GM19193 (cell line): ENCODE measurements at regions not wholly inside any gene's neighbourhood (a gene's known extent, or its start where the extent isn't known, plus 50 kb on each side); places are given as distances from the start of the nearest gene placed in this dataset.

ENCODE experiments used
- POLR2A ChIP-seq: IDR thresholded peaks from 4 replicates; pipeline ENCODE4 v1.6.1; 2011; ENCODE audit not compliant: insufficient read depth, insufficient read length; ENCODE audit errors: extremely low read depth

GRCh38 chr2:128450211-128451024 is 131.8 kb upstream of the HS6ST1 start:
- TF ChIP-seq POLR2A: no peak

DNA sequence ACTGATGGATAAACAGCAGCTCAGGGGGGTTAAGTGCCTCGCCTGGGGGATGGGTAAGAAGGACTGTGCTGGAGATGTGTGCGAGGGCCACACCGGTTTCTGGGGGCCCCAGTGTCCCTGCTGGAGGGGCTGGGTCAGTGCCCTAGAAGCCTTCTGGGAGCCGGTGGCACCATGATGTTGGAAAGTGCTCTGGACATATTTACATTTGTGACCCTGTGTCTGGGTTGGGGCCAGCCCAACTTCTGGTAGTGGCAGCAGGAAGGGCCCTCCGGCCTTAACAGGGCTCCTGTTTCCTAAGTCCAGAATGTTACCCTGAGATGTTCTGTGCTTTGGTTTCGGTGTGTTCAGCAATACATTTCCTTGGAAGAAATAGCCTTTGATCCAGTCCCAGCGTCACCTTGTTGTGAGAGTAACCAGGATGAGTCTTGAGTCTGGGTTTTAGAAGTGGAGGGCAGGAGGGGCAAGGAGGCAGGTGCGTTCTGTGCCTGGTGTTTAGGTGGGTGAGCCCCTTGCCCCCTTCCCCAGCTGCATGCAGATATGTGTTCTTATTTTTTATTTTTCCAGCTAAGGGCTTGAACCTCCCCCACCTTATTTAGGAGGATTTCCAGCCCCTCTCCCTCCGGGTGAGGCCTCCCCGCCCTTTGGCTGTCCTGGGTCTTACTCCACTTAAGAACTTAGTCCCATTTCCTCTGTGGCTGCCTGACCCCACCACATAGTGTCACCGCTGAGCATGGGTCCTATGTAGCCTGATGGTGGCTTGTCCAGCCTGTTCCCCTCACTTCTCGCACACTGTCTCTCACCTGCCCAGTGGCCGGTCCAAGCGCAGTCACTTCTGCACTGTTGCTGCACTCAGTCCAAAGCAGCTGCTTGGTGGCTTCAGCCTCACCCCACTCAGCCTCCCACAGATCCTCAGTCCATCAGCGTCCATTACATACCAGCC is 132.7 kb upstream of the HS6ST1 start:
- no peak for TF ChIP-seq POLR2A

GRCh38 chr2:128452024-128452411 is 133.3 kb upstream of the HS6ST1 start:
- TF ChIP-seq POLR2A: no peak

DNA sequence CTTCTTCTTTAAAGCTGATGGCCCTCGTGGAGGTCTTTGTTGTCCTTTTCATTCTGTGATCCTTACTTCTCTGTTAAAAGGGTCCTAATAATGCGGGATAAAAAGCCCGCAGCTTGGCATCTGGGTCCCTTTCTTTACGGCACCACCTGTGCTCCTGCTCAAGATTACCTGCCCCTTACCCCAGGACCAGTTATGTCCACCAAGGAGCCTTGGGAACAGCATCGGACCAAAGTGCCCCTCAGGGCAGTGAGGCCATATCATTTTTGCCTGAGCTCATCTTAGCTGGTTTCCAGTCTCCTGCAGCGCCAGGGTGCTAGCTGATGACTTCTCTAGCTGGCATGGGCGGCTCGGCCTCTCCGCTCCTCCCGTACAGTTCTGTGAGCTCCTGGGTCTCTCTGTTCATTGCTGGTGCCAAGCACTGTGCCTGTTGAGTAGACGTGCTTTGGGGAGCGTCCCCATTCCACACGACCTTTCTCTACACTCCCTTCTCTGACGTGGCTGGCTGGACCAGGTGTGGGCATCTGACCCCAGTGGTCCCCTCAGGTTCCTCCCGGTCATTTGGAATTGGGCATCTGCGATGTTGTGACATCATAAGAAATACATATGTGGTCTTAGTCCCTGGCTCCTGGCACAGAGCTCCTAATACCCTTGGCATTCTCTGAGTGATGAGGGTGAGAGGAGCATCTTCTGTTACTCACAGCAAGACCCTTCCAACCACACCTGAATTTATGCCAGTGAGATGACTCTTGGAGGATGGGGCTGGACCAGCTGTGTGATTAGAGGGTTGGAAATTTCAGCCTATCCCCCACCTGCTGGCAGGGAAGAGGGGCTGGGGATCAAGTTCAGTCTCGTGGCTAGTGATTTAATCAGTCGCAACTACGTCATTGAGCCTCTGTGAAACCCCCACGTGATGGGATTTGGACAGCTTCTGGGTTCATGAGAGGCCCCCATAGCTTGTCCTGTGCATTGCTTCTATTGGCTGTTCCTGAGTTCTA is 134.2 kb upstream of the HS6ST1 start:
- TF ChIP-seq POLR2A: no peak

- no peak for TF ChIP-seq POLR2A
Observed at GRCh38 chr2:128454980-128455720, 136.5 kb upstream of the HS6ST1 start.

GRCh38 chr2:128455721-128456050 is 137.0 kb upstream of the HS6ST1 start:
- no peak for TF ChIP-seq POLR2A

DNA sequence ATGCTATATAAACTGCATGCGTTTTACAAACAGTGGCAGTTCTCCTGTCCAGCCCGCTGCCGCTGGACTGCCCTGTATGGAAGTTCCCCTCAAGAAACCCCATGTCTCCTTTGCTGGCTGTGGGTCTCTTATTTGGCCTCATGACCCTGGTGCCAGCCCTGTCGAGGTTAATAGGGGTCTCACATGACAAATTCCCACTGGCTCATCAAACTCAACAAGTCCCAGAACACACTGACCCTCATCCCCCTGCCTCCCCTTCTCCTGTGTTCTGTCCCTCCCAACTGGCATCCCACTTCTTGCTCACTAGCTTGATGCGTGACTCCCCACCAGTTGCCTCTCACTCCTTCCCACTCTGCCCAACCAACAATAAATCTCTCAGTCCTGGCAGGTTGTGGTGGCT is 137.6 kb upstream of the HS6ST1 start:
- no peak for TF ChIP-seq POLR2A

GRCh38 chr2:128457006-128457604 is 138.4 kb upstream of the HS6ST1 start:
- TF ChIP-seq POLR2A: no peak

- TF ChIP-seq POLR2A: no peak
Observed at GRCh38 chr2:128457716-128458115, 139.0 kb upstream of the HS6ST1 start.

GRCh38 chr2:128458505-128458904 is 139.8 kb upstream of the HS6ST1 start:
- TF ChIP-seq POLR2A: no peak

- no peak for TF ChIP-seq POLR2A
Observed at GRCh38 chr2:128464456-128464855, 145.8 kb upstream of the HS6ST1 start.

DNA sequence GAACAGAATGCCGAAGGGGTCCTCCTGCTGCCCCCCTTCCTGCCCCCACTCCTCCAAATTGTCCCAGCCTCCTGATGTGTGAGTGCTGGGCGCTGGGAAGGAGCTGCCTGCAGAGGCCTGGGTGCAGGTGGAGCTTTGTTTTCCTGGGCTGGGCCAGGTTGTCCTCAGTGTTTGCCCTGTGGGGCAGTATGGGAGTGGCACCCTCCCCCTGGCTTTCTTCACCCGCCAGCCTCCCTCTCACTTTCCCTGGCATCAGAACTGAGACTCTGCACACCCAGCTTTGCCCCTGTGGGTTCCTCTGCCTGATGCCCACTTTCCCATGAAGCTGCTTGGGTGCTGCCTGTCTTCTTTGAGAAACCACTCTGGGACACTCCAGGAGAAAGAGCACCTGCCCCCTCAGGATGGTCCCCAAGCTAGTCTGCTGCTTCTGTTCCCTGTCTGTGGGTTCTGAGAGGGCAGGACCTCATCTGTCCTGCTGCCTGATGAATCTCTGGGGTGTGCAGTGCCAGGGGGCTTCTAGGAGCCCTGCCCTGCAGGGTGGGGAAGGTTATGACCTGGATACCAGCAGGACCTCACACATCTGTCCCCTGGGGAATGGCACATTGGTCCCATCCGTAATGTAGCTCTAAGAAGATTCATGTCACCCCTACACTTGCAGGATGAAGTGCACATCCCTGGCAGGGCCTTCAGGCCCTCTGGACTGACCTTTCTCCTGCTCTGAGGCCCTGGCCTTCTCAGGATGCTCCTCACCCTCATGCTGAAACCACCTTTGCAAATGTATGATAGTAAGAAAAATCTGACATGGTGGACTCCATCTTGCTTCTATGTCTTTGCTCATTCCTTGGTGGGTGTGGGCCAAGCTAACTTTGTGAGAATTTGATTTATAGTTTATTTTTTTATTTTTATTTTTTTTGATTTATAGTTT is 146.8 kb upstream of the HS6ST1 start:
- no peak for TF ChIP-seq POLR2A

GRCh38 chr2:128466376-128466775 is 147.7 kb upstream of the HS6ST1 start:
- no peak for TF ChIP-seq POLR2A
